NOMO-1 (cell line): ENCODE measurements at regions not wholly inside any gene's neighbourhood (a gene's known extent, or its start where the extent isn't known, plus 50 kb on each side); places are given as distances from the start of the nearest gene placed in this dataset.
"Not testable (repeated sequence)": the region's sequence is repeated elsewhere in the genome, so short reads cannot be mapped to it uniquely, and the experiment has no call there.

ENCODE experiments used
- DNase-seq, 2 experiments: peaks; one replicate each; lab custom pipeline; 2025; ENCODE audit not compliant: unreplicated experiment in 2 of 2; lab: John Stamatoyannopoulos, UW

DNA sequence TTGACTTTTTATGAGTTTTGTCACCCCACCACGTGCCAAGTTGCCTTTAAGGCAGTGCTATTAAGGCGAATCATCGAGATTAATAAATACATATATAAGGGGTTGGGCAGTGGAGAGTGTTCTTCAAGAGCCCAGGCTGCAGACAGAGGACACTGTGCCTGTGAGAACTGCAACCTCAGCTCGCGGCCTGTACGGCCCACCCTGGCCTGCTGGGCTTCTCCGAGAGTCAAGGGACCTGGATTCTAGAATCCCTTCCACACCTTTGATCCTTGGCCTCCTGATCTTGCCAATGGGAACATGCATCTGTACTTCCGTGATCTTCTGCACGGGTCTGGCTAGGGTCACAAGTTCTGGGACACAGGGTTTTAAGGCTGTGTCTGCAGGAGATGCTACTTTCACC lies 54.5 kb downstream of the IRX5 start:
- no peak for DNase-seq

GRCh38 chr16:54985668-54986067 lies 55.0 kb downstream of the IRX5 start:
- DNase-seq, result no peak

DNA sequence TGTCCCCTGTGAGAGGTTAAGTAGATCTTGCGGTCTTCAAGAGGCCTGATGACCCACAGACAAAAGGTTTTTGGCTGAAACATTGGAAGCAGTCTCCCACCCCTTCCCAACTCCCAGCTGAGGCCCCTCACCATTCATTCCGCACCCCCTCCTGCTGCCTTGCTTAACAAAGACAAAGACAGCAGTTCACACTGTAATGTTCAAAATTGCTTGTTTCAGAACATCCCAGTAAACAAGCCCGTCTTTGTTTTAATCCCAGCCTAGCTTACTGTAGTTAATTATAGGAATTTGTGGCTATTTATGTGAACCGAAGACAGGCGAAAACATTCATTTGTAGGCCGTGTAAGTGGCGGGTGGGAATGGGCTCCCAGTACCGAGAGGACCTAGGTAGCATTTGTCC lies 55.7 kb downstream of the IRX5 start:
- no peak for DNase-seq

DNA sequence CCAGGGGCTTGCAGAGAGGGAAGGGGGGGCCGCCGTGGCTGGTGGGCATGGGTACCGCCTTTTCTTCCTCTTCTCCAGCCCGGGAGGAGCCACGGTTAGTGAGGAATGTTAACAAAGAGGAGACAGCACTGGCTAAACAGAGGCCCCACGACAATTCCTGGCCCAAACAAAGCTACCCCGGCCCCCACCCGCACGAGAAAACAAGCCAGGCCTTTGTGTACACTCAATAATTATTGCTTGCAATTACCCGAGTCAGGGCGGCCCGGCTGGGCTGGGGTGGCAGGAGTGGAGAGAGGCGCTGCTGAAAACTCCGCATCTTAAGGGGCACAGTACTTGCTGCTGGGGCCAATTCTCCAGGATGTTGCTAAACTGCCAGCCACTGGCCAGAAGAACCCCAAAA lies 56.4 kb downstream of the IRX5 start:
- no peak for DNase-seq

- no peak for DNase-seq
Observed at GRCh38 chr16:54991525-54991924, 60.9 kb downstream of the IRX5 start.

GRCh38 chr16:54991946-54992345 lies 61.3 kb downstream of the IRX5 start:
- DNase-seq, result not testable (repeated sequence)

GRCh38 chr16:54993106-54993895 lies 62.6 kb downstream of the IRX5 start:
- no peak for DNase-seq

DNA sequence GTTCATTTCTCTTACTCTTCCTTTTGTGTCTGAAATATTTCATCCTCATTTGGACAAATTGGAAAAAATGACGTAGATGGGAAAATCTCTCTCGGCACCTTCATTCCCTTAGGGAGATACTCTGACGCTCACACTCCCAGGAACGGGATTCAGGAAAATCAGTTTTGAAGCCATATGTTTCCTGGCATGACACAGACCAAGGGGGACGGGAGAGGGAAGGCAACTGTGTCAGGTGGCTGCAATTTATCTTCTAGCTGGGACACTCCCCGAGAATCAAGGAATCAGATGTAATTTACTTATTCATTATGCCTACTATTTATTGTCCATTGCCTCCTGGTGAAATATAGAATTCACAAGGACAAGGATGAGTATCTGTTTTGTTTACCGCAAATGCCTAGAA lies 65.5 kb downstream of the IRX5 start:
- no peak for DNase-seq

DNA sequence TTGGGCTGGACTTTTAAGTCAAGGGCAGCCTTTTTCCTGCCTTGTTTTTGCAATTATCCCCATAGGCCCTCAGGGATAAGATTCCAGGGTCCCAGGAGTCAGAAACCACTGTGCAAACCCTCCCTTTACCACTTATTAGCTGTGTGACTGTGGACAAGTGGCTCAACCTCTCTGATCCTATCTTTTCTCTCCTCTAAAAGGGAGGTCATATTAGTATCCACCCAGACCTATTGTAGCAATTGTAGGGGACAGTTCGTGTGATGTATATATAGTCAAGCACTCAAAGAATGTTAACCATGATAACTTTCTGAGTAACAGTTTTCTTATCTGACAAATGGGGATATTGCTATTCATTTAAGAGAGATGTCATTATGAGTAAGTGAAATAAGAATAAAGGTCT lies 68.2 kb downstream of the IRX5 start:
- DNase-seq, result no peak

DNA sequence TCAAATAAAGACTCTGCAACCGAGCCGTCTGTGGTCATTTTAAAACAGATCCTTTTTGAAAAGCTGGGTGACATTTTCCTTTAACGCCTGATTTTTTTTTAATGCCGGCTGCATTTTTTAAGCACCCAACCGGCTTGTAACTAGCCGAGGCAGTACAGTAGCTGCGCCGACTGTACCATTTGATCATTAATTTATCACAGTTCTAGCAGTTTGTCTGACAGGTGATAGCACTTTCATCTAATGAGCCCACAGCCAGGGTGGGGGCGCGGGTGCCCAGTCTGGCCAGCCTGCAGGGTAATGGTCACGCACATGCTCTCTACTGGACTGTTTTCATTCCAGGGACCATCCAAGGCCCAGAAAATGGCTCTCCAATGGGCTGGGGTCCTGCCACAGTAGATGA lies 68.8 kb downstream of the IRX5 start:
- DNase-seq, result no peak

DNA sequence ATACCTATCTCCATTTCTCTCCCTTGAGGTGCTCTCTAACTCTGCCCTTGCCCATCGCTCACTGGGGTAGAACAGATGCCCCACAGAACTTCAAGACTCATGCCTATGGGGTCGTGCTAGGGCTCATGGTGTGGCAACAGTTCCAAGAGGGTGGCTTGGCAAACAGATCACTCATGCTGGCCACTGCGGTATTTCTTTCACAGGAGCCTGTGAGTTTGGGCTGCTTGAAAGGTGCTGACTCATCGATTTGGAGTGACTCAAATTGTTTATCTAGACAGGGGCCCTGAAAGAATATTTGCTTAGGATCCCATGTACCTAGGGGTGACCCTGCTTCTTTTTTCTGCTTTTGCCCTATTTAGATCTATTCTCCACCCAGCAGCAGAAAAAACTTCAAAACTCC lies 69.9 kb downstream of the IRX5 start:
- DNase-seq, result no peak

DNA sequence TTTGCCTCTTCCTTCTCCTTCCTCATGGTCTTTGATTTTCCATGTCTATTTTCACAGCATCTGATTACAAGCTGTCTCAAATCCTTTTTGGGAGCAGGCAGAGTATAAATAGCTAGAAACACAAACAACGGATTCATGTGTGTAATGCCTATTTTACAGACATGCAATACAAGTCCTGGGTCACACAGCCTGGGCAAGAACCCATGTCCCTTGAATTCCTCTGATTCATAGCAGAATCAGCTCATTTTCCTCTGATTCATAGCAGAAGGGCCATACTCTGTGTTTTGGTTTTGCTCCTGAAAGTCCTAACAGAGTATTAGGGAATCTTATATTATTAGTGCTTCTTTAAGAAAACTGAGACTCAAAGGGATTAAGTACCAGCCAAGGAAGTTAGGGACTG lies 71.3 kb downstream of the IRX5 start:
- DNase-seq, result no peak

DNA sequence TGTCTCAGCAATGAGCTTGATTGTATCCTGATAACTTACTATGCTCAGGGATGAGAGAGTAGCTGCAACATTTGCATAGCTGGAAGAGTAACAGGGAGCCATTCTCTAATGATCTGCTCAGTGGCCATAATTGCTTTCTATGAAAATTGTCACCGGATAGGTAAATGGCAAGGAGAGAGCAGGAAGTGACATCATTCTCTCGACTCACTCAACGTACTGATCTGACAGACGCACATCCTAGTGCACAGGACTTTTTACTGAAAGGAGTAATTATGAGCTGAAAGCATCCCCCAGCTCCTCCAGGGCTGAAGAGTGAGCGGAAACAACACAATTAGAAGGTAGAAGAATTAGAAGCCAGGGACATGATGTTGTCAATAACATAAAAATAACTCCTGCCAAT lies 71.8 kb downstream of the IRX5 start:
- no peak for DNase-seq

- DNase-seq, result no peak
Observed at GRCh38 chr16:55003306-55003705, 72.6 kb downstream of the IRX5 start.

GRCh38 chr16:55003916-55004315 lies 73.3 kb downstream of the IRX5 start:
- no peak for DNase-seq

- no peak for DNase-seq
Observed at GRCh38 chr16:55007504-55007903, 76.8 kb downstream of the IRX5 start.

- DNase-seq, result no peak
Observed at GRCh38 chr16:55008836-55009510, 78.3 kb downstream of the IRX5 start.

DNA sequence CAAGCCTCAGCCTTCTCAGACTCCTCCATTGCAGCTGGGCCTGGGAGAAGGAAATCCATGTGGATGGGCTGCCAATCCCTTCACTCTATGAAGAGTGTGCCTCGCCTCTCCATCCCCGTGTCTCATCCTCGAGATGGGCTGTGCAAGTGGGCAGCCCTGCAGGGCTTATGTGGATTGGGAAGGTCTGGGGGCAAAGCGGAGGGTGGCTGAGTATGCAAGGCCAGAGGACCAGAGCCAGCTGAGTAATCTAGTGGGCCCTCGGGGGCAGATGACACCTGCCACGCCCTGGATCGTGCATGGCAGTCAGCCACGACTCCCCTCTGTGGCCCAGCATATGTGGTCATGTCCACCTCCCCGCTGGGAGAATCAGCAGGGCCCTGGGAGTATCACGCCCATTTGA lies 78.9 kb downstream of the IRX5 start:
- DNase-seq, result no peak

DNA sequence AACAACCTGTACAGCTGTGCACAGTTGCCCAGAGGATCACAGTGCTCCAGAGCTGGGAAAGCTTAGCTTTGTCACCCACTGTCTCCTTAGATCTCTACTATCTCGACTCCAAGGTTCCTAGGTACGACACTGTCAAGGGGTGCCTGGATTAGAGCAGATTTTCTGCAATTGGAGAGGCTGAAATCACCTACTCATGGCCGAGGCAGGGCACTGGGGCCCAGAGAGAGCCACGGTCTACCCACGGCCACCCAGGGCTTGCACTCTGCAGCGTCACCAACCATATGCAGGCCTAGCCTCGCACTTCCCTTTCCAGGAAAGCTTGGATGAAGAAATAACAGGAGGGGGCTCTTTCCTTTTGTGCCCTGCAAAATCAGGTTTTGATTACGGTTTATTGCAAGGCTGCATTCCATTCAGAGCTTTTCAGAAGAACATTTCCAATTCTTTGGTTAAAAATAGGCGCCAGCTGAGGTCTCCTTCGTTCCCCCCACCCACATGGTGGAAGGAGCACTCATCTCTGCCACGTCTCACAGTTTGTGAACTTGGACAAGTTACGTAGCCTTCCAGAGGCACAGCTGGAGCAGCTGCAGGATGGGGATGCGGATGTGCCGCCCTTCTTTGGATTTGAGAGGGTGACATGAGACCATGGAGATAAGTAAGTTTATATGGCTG lies 80.0 kb downstream of the IRX5 start:
- no peak for DNase-seq

- DNase-seq, result no peak
Observed at GRCh38 chr16:55012362-55012761, 81.7 kb downstream of the IRX5 start.

GRCh38 chr16:55012793-55013192 lies 82.1 kb downstream of the IRX5 start:
- DNase-seq, result no peak

GRCh38 chr16:55014022-55014421 lies 83.4 kb downstream of the IRX5 start:
- no peak for DNase-seq
